ENCODE measurements at regions not wholly inside any gene's neighbourhood (a gene's known extent, or its start where the extent isn't known, plus 50 kb on each side); places are given as distances from the start of the nearest gene placed in this dataset.

DNA sequence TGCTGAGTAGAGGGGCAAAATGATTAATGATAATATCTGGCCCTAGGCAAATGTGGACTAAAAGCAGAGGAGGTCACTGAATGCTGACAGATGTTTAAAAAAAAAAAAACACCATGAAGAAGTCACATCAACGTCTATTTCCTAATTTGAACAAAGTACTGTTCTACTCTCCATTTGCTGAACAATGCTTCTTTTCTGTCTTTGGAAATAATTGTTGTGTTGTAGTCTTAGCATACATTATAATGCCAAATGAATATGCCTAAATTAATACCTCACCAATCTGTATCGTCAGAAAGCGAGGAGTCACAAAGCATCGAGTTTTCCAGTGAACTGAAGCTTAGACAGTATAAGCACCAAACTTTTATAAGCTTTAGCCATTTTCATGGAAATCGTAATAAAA lies 140.9 kb upstream of the JADE1 start:
- TF ChIP-seq, protein P1, sequence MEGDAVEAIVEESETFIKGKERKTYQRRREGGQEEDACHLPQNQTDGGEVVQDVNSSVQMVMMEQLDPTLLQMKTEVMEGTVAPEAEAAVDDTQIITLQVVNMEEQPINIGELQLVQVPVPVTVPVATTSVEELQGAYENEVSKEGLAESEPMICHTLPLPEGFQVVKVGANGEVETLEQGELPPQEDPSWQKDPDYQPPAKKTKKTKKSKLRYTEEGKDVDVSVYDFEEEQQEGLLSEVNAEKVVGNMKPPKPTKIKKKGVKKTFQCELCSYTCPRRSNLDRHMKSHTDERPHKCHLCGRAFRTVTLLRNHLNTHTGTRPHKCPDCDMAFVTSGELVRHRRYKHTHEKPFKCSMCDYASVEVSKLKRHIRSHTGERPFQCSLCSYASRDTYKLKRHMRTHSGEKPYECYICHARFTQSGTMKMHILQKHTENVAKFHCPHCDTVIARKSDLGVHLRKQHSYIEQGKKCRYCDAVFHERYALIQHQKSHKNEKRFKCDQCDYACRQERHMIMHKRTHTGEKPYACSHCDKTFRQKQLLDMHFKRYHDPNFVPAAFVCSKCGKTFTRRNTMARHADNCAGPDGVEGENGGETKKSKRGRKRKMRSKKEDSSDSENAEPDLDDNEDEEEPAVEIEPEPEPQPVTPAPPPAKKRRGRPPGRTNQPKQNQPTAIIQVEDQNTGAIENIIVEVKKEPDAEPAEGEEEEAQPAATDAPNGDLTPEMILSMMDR (conservative IDR thresholded peaks at IDR 0.05; ENCODE audit: low read depth, low read length): no peak
- TF ChIP-seq MAZ (IDR thresholded peaks at IDR 0.05; ENCODE audit: borderline replicate concordance, low read depth, low read length): no peak
- no peak for TF ChIP-seq MAFK (IDR thresholded peaks at IDR 0.05; ENCODE audit: low read depth, low read length)
- no peak for TF ChIP-seq POLR2A (IDR thresholded peaks at IDR 0.05; ENCODE audit: low read depth, low read length)
- no peak for TF ChIP-seq BHLHE40 (IDR thresholded peaks at IDR 0.05; ENCODE audit: low read depth, low read length)
- no peak for TF ChIP-seq MXI1 (IDR thresholded peaks at IDR 0.05; ENCODE audit: borderline replicate concordance, low read depth, low read length)
- TF ChIP-seq, protein P2, sequence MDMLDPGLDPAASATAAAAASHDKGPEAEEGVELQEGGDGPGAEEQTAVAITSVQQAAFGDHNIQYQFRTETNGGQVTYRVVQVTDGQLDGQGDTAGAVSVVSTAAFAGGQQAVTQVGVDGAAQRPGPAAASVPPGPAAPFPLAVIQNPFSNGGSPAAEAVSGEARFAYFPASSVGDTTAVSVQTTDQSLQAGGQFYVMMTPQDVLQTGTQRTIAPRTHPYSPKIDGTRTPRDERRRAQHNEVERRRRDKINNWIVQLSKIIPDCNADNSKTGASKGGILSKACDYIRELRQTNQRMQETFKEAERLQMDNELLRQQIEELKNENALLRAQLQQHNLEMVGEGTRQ (IDR thresholded peaks at IDR 0.05; ENCODE audit: low read depth, low read length): no peak
- no peak for TF ChIP-seq FOS (IDR thresholded peaks at IDR 0.05; ENCODE audit: low read depth, low read length)

All from IMR-90 (cell line).